Fibroblast of skin of abdomen (primary cell): ENCODE measurements at regions not wholly inside any gene's neighbourhood (a gene's known extent, or its start where the extent isn't known, plus 50 kb on each side); places are given as distances from the start of the nearest gene placed in this dataset.
"Not testable (repeated sequence)": the region's sequence is repeated elsewhere in the genome, so short reads cannot be mapped to it uniquely, and the experiment has no call there.

Experiments used
- DNase-seq: peaks from one replicate; pipeline ENCODE4 v3.0.0-alpha.2; 2013

DNA sequence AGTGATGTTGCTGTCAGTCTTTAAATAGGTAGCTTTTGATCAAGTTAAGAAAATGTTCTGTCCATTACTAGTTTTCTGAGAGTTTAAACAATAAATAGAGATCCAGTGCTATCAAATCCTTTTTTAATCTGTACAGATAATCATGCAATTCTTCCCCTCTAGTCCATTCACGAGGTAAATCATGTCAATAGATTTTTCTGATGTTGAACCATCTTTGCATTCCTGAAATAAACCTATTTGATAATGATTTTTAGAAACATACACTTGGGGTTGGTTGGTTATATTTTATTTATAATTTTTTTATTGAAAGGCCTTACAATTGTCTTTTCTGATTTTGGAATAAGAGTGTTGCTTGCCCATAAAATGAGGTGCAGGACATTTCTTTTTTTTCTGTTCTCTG lies 95.0 kb downstream of the FAM53A start:
- no peak for DNase-seq

- no peak for DNase-seq
Observed at GRCh38 chr4:1588306-1588705, 95.8 kb downstream of the FAM53A start.

- no peak for DNase-seq
Observed at GRCh38 chr4:1584498-1584897, 99.6 kb downstream of the FAM53A start.

DNA sequence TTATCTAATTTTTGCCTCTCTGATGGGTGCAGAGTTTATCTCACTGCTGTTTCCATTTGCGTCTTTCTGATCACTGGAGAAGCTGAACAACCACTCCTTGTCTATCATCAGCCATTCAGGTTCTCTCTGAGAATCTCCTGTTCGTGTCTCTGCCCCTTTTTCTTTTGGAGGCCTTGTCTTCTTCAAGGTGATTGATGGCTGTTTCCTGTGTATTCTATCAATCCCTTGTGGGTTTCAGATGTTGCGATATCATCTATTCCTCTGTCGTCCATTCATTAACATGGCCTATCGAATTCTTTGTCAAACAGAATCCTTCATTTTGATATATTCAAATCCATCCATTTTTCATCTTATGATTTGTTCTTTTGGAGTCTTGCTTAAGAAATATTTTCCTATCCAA lies 100.3 kb downstream of the FAM53A start:
- DNase-seq = no peak

DNA sequence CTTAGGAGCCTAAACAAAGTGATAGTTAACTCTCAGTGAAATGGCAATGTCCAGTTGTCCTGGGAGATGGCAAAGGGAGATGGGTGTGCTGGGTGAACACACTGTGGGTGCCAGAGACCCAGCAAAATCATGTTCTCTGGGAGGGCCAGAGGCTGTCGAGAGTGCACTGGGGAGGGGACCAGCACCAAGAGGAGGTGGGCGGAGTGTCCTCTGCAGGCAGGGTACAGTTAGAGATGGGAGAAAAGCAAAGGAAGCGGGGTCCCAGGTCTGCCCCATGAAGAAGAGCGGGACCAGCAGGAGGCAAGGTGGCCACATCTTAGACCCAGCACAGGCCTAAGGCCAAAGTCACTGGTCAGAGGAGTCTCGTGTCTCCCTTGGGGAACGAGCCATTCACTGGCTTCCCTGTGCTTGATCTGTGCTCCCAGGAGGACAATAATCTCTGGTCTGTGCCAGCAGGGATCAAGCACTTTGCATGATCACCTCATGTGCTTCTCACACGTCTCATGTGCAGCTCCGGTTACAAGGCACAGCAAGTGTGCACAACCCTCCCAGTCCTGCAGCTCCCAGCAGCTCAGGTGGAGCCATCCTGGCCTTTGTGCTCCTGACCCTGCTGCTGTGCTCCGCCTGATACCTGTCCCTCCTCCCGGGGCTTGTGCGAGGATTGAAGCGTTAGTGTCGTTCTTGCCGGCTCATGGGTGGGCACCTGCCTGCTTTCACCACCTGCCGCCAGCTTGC lies 100.9 kb downstream of the FAM53A start:
- no peak for DNase-seq

GRCh38 chr4:1582227-1582626 lies 101.9 kb downstream of the FAM53A start:
- DNase-seq = no peak

DNA sequence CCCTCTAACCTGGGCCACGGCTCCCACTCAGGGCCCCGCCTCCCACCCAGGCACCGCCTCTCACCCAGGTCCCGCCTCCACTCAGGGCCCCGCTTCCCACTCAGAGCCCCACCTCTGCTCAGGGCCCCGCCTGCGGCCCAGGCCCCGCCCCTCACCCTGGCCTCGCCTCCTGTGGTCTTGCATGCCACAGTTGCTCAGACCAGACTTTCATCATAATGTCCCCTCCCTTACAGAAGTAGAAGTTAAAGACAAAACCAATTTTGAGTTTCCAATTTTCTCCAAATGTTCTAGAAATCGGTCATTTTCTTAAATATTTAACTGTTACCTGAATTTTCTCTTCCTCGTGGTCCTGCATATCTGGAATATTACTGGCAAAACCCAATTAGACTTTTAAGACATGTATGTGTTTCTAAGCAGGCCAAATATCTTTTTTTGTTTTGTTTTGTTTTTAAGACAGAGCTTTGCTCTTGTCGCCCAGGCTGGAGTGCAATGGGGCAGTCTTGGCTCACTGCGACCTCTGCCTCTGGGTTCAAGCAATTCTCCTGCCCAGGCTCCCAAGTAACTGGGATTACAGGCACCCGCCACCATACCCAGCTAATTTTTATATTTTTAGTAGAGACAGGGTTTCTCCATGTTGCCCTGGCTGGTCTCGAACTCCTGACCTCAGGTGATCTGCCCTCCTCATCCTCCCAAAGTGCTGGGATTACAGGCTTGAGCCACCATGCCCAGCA lies 102.8 kb downstream of the FAM53A start:
- DNase-seq = peak; percentile 80

GRCh38 chr4:1580692-1581012 lies 103.5 kb downstream of the FAM53A start:
- not testable (repeated sequence) for DNase-seq

DNA sequence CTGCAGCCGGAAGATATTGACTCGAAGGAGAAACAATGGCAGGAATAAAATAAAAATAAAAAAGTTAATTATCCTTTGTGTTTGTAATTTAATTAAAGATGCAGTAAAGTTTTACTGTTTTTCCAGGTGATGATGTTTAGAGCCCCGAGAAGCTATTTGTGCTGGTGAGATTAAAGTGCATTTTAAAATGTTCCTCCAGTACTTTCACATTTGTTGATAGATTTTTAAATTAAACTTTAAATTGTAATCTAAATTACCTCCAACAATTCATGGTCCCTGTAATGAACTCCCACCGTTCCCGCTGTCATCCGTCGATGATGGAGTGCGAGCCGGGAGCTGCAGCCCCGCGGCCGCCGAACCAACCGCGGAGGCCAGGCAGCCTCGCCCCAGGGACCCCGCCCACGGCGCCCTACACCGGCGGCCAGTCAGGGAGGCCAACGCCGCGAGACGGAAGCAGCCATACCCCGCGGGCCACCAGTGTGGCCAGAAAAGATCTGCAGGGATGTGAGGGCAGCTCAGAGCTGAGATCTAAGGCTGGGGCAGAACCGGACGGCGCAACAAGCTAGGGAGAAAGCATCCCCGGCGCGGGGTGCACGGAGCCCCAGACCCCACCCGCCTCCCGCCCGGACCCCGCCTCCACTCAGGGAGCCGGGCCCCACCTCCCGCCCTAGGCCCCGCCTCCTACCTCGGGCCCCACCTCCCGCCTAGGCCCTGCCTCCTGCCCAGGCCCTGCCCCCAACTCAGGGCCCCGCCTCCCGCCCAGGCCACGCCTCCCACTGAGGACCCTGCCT lies 104.0 kb downstream of the FAM53A start:
- peak; percentile 77 for DNase-seq

DNA sequence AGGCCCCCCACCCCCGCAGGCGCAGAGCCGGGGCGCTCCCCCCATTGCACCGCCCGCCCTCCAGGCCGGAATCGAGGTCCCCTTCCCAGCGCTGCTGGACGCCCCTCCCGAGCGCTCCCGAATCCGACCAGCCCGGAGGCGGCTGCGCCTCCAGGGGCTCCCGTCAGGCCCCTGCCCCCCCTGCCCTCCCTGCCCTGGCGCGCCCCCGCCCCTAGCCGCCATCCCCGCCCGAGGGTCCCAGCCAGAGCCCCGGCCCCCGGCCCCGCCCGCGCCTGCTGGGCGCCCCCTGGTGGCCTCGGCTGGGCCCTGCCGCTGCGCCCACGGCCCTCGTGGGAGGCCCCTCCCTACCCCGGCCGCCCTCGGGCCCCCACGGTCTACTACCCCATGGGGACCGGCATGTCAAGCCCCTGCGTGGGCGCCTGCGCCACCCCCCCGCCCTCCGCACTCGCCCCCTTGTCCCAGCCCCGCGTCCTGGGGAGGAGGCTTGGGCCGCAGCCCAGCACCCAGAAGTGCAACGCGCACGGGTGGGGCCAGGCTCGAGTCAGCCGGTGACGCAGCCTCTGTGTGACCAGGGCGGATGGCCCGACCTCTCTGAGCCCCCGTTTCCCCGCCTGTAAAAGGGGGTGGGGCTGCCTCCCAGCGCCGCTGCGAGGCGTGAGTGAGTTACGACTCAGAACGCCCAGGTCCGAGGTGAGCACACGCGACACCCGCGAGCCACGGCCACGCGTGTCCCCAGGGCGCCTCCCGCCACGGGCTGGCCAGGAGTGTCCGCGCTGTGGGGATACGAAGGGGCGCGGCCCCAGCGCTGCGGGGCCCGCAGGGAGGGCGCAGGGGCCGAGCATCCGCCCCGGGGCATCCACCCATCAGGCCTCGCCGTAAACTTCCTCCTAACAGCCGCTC lies 104.9 kb downstream of the FAM53A start:
- DNase-seq = peak; percentile 55

DNA sequence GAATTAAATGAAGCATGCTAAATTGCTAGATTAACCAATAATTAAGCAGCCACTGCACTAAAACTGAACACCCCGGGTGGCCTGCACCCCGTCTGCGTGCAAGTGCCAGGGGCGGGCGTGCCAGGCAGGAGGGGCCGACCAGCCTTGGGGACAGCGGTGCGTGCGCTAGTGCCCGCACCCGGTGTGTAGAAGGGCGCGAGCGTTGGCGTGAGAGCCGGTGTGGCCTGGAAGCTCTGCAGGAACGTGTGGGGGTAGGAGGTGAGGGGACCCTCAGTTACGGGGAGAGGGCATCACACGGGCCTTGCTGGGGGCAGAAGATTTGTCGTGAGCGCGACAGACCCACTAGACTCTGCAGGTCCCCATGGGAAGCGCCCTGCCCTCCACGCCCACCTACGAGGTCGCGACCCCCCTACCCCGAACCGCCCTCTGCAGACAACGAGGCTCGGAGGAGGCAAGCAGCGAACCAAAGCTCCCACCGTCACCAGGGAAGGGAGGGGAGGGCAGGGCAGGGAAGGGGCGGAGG lies 105.8 kb downstream of the FAM53A start:
- DNase-seq = no peak

GRCh38 chr4:1577822-1578217 lies 106.3 kb downstream of the FAM53A start:
- DNase-seq = no peak

- no peak for DNase-seq
Observed at GRCh38 chr4:1576961-1577821, 106.9 kb downstream of the FAM53A start.

DNA sequence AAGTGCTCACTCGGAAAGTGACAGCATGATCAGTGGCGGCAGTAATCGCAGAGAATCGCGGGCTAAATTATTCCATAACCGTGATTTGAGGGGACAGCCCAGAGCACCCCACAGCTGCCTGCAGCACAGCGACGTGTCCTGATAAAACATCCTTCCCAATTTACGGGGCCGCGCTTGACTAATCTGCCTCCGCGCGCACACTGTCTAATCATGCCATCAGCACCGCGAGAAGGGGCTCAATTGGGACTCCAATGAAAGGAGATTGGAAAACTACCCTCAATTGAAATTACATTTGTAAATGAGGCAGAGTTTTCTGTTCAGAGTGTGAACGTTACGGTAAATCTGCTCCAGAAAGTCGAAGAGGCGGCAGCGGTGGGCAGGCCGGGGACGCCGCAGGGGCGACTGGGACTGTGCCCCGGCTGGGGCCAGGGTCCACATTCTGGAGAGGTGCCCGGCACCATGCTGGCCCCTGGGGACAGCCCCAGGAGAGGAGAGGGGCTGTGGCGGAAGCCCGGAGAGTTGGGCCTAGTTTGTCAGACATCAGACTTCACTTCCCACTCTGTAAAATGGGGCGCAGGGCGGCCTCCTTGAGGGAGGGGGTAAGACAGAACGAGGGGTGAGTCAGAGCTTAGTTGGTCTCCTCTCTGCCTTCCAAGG lies 107.7 kb downstream of the FAM53A start:
- DNase-seq = no peak

DNA sequence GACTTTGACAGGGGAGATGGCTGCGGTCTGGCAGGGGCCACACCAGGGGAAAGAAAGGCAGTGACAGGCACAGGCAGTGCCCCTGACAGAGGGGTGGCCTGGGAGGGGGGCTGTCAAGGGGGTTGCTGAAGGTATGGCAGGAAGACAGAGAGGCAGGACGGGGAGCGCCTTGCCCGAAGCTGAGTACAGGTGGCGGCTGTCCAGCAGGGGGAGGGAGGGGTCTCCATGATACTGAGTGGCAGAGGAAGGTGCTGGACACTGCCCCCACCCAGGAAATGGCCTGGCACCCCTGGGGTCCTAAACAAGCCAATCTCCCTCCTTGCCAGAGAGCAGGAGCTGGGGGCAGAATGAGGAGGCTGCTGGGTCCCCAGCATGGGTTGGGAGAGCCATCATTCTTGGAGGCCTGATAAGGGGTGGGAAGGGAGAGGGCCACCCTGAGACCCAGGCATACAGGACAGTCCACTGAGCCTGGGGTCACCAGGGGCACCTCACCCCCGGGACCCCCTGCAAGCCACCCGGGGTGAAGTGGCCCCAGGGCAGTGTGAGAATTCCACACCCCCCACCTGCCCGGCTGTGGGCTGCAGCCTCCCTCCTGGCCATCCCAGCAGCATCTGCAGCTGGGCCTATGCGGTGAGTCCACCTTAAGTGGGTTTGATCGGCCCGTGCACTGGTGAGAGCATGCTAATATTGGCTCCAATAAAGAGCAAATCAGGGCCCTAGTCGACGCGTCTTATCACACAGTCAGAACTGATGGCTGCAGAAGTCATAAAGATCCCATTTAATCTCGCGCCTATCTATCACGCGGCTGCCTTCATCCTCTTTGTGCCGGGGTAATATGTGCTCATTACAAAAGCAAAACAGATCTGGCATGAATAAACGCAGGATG lies 108.5 kb downstream of the FAM53A start:
- no peak for DNase-seq

DNA sequence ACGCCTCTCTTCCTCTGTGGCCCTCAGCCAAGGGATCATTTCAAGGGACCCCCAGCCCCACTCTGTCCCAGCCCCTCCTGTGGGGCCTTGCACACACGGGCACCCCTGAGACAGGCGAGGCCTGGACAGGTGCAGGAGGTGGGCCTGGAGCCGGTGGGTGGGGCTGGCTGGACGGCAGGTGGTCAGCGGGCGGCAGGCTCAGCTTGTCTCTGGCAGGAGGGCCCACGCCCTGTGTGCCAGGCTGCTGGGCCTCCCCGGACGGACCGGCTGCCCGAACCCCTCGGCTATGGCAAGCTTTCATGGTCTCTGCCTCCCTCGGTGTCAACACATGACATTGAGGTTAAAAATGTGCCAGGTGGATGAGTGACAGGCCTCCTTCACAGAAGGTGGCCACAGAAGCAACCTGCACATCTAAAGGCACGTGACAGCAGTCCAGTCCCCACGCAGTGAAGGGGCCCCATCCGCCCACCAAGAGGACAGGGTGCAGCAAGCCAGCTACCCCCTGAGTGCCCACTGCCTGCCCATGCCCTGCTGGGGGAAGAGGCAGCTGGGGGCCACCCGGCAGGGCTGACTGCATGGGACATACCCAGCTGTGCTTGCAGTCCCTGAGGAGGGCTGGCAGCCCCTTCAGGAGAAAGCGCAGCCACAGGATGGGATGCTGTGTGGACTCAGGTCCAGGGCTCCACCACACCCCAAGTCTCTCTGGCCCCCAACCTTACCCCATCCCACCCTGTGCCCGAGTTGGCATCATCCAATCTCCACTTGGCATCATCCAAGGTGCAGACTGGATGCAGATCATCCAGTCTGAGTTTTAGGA lies 109.3 kb downstream of the FAM53A start:
- DNase-seq = no peak

- DNase-seq = no peak
Observed at GRCh38 chr4:1573830-1574459, 110.2 kb downstream of the FAM53A start.
